ENCODE measurements at regions not wholly inside any gene's neighbourhood (a gene's known extent, or its start where the extent isn't known, plus 50 kb on each side); places are given as distances from the start of the nearest gene placed in this dataset.

DNA sequence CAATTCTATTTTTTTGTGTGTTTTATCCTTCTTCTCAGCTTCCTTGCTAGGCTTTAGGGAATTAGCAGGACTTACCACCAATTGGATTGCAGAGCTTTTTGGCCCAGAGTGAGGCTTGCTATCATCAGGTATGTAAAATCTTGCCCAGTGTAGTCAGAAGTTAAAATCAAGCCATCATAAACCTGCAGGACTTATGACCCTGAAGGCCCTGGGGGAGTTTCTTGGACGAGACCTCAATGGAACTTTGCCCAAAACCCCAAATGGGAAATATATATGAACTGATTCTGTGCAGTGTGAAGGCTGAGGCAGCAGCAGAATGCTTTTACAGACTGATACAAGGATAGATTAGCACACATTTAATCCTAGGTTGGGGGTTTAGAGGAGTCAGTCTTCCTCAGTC lies 287.0 kb downstream of the SH3GL2 start:
- H3K4me3 ChIP-seq (ENCODE audit: control insufficient read depth, low read depth, low read length) = no peak overlapping the region
- TF ChIP-seq, protein P1, sequence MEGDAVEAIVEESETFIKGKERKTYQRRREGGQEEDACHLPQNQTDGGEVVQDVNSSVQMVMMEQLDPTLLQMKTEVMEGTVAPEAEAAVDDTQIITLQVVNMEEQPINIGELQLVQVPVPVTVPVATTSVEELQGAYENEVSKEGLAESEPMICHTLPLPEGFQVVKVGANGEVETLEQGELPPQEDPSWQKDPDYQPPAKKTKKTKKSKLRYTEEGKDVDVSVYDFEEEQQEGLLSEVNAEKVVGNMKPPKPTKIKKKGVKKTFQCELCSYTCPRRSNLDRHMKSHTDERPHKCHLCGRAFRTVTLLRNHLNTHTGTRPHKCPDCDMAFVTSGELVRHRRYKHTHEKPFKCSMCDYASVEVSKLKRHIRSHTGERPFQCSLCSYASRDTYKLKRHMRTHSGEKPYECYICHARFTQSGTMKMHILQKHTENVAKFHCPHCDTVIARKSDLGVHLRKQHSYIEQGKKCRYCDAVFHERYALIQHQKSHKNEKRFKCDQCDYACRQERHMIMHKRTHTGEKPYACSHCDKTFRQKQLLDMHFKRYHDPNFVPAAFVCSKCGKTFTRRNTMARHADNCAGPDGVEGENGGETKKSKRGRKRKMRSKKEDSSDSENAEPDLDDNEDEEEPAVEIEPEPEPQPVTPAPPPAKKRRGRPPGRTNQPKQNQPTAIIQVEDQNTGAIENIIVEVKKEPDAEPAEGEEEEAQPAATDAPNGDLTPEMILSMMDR (IDR thresholded peaks at IDR 0.05; ENCODE audit: control insufficient read depth, insufficient read depth, low read depth, low read length, missing control alignments) = no peak
- DNase-seq (ENCODE audit: low read depth) = no peak

DNA sequence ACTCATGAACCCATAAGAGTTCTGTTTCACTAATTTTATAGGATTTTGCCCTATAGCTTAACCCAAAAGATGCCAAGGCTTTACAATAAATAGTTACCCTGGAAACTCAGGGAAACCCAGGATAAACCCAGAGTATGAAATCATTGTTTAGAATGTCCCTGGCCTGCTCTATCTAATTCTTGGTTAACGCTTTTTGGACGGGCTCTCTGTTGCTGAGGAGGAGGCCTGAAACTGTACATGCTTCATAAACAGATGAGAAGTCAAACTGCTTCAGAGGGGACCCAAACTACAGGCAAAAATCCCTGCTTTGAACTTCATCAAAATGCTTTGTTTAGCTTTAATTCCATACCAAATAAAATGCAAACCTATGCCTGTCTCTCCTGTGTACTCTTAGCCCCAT lies 291.9 kb downstream of the SH3GL2 start:
- TF ChIP-seq, protein P1 (IDR thresholded peaks at IDR 0.05; ENCODE audit: control insufficient read depth, insufficient read depth, low read depth, low read length, missing control alignments) = no peak

DNA sequence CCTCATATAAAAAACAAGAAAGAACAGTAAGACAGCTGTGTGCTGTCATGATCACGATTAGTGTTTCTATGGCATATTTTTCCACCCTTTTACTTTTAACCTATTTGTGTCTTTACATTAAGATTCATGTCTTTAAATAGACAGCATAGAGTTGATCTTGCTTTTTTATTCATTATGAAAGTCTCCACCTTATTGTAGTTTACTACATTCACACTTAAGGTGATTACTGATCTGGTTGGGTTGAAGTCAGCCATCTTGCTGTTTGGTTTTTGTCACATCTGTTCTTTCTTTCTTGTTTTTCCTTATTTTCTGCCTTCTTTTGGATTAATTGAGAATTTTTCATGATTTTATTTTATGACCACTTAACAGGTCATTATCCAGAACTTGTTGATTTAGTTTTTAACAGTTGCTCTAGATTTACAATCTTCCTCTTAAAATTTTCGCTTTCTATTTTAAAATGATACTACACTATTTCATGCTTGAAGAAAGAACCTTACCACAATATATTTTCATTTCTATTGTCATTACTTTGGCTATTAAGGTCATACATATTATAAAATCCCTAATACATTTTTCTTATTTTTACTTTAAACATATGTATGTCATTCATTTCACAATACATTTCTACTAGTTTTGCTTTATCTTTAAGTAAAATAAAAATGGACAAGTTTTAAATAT lies 292.5 kb downstream of the SH3GL2 start:
- no peak overlapping the region for H3K4me3 ChIP-seq (ENCODE audit: control insufficient read depth, low read depth, low read length)
- no peak for DNase-seq (ENCODE audit: low read depth)
- TF ChIP-seq, protein P1 (IDR thresholded peaks at IDR 0.05; ENCODE audit: control insufficient read depth, insufficient read depth, low read depth, low read length, missing control alignments) = no peak

More for the DNA sequence above, 291.9 kb downstream of the SH3GL2 start:
- DNase-seq (ENCODE audit: low read depth) = no peak
- no peak overlapping the region for H3K4me3 ChIP-seq (ENCODE audit: control insufficient read depth, low read depth, low read length)

DNA sequence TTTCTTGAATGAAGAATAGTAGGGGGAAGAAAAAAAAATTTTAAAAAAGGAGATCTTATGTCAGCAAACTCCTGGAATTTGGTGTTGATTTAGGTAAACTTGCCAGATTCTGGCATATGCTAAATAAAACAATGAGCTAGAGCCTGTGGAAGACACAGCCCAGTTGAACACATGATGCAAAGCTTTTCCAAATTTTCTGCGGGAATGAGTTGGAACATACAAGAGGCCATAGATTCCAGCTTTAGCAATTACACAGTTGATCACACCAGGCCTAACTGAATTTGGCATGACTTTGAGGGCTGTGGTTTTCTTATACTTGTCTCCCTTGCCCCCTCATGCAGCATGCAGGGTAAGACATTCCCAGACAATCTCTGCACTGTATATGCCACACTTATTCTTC lies 297.0 kb downstream of the SH3GL2 start:
- TF ChIP-seq, protein P1 (IDR thresholded peaks at IDR 0.05; ENCODE audit: control insufficient read depth, insufficient read depth, low read depth, low read length, missing control alignments) = no peak
- H3K4me3 ChIP-seq (ENCODE audit: control insufficient read depth, low read depth, low read length) = no peak overlapping the region

DNA sequence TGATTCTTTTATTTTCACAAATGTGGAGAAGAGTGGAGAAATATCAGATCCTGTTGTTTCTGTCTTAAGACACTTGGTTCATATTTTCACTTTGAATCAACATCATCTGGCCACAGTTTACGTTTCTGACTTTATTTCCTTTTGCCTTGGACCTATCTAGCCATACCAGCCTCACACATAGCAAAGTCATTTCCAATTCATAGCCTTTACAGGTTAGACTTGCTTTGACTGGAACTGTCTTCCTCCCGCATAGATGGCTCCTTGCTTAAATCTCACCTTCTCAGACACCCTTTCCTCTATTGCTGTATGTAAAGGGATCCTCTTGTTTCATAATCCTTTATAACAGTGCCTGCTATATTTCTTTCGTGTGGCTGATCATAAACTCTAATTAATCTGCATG lies 297.8 kb downstream of the SH3GL2 start:
- no peak for DNase-seq (ENCODE audit: low read depth)
- TF ChIP-seq, protein P1 (IDR thresholded peaks at IDR 0.05; ENCODE audit: control insufficient read depth, insufficient read depth, low read depth, low read length, missing control alignments) = no peak
- no peak overlapping the region for H3K4me3 ChIP-seq (ENCODE audit: control insufficient read depth, low read depth, low read length)

More for the DNA sequence above, 297.0 kb downstream of the SH3GL2 start:
- DNase-seq (ENCODE audit: low read depth) = no peak

DNA sequence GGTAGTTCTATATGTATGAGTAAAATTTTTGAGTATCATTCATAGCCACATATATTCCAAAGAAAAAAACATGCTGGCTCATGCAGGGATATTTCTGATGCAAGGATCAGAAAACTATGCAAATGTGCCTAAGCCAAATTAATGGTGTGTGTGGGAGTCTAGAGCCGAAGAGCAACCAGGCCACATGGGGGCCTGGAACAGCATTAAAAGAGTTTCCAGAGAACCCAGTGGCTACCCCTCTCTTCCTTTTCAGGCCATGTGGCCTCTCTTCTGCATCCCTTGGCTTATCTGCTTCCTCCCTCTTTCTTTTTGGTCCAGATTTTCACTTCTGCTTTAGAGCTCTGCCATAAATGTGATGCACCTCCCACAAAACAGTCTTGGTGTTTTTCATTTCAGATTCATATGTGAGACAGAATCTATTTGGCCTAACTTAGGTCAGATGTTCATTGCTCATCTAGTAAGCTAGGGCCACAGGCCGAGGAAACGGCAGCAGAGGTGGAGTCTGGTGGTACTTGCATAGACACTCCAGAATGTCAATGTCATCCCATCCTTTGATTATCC lies 300.0 kb downstream of the SH3GL2 start:
- no peak overlapping the region for H3K4me3 ChIP-seq (ENCODE audit: control insufficient read depth, low read depth, low read length)
- no peak for DNase-seq (ENCODE audit: low read depth)
- TF ChIP-seq, protein P1 (IDR thresholded peaks at IDR 0.05; ENCODE audit: control insufficient read depth, insufficient read depth, low read depth, low read length, missing control alignments) = no peak

Data from AG09309 (cell line).